AG09319 (cell line): ENCODE measurements at regions not wholly inside any gene's neighbourhood (a gene's known extent, or its start where the extent isn't known, plus 50 kb on each side); places are given as distances from the start of the nearest gene placed in this dataset.

Source experiments
- DNase-seq: peaks from one replicate; pipeline ENCODE4 v3.0.0-alpha.2; 2010; ENCODE audit warnings: low read depth; ENCODE audit errors: extremely low read depth
- CTCF ChIP-seq: IDR thresholded peaks from 2 replicates; pipeline ENCODE4 v1.5.1; 2011; ENCODE audit warnings: low read depth, mild to moderate bottlenecking, inconsistent platforms, low read length, moderate library complexity

DNA sequence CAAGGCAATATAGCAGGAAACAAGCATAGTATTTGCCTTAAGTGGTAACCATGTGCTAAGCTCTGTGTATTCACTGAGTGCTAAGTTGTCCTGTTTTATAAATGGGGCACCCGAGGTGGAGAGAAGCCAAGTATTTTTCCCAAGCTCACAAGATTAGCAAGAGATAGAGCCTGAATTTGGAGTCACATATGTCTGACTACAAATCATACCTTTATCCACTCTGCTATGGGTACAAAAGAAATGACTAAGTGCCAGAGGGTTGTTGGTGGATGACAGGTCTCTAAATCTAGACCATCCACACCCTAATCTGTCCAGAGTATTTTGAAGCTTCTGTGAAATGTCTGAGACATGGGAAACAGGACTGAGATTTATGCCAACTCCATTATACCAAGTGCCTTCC lies 182.1 kb upstream of the SEL1L start:
- no peak for DNase-seq
- TF ChIP-seq CTCF: no peak

DNA sequence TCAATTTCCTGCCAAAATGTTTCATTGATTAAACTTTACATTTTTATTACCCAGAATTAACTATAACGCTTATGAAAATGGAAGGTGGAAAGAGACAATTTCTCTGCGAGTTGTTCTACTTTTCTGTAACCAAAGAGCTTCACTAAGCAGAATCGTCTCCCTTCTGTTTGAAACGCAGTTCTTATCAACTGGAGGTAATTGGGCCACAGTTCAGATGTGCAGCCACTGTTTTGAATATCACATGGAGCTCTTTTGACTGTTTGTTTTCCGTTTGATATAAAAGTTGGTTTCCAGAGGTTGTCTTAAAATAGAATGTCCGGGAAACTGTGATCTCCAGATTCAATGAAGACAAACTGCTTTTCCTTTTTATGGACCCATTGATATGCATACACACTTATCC lies 183.3 kb upstream of the SEL1L start:
- no peak for DNase-seq
- TF ChIP-seq CTCF: no peak

DNA sequence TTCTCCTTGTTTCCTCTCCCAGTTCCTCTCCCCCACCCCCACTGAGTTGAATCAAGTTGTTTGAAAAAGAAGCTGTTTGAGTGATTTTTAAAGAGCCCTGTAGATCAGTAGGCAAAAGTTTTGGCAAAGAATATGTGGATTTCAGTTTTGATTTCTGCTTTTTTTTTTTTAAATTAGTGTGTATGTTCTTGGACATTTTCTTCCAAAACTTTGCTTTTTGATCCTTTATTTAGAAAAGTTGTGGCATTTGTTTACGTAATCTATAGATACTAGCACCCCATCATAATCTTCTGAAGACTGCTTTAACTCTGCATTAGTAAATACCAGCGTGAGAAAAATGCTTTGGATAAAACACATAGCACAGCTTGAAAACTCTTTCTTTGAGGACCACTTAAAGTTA lies 190.3 kb upstream of the SEL1L start:
- DNase-seq: no peak
- TF ChIP-seq CTCF: no peak

GRCh38 chr14:81727218-81727617 lies 193.6 kb upstream of the SEL1L start:
- no peak for TF ChIP-seq CTCF
- no peak for DNase-seq

DNA sequence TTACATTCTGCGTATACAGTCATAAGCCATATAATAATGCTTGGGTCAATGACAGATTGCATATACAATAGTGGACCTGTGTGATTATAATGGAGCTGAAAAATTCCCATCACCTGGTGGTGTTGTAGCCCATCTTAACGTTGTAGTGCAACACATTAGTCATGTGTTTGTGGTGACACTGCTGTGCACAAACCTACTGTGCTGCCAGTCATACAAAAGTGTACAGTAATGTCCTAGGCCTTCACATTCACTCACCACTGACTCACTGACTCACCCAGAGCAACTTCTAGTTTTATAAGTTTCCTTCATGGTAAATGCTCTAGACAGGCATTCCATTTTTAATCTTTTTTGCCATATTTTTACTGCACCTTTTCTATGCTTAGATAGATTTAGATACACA lies 194.8 kb upstream of the SEL1L start:
- no peak for DNase-seq
- no peak for TF ChIP-seq CTCF

- no peak for TF ChIP-seq CTCF
- DNase-seq: no peak
Measured at GRCh38 chr14:81729622-81730021, 196.0 kb upstream of the SEL1L start.

DNA sequence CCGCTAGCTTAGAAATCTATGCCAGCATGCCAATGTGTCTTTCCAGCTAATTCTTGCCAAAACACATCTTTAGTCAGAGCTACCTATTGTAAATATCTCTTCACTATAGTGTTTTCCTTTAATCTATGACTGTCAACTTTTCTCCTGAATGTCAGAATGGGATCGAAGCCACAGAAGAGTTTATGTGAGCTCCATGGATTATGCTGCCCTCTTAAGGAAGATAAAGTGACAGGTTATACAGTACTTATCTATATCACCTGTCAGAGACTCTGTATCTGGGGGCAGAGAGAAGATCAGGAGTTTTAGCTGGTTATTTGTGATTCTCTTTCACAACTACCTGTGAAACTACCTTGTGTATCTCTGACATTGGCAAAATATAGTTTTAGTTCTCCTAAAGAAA lies 204.3 kb upstream of the SEL1L start:
- DNase-seq: no peak
- no peak for TF ChIP-seq CTCF
